Small intestine (tissue), 7 donors: ENCODE measurements at regions not wholly inside any gene's neighbourhood (a gene's known extent, or its start where the extent isn't known, plus 50 kb on each side); places are given as distances from the start of the nearest gene placed in this dataset.

Experiments used
- DNase-seq, 2 donors: peaks; one replicate each; pipeline versions ENCODE4 v3.0.0 to v3.0.0-alpha.2; 2013
- FAIRE-seq: peaks from 2 replicates; lab custom pipeline; 2012; peaks lifted over from hg19 to GRCh38; lab: Jason Lieb, UNC
- H3K27ac ChIP-seq, 3 donors: one replicate each; pipeline ENCODE4 v1.5.1; 2013; ENCODE audit warnings: low read length in 2 of 3, mild to moderate bottlenecking in 2 of 3, control low read depth in 1 of 3, inconsistent platforms in 1 of 3, low read depth in 1 of 3, moderate library complexity in 1 of 3
- H3K27me3 ChIP-seq, 3 donors: one replicate each; pipeline ENCODE4 v1.6.1; 2013; ENCODE audit warnings: low read length in 3 of 3, inconsistent platforms in 1 of 3; ENCODE audit not compliant: control insufficient read depth in 3 of 3, insufficient read depth in 3 of 3
- H3K36me3 ChIP-seq, 3 donors: one replicate each; pipeline ENCODE4 v1.6.1; 2013; ENCODE audit warnings: low read length in 3 of 3, inconsistent platforms in 1 of 3, low read depth in 1 of 3, mild to moderate bottlenecking in 1 of 3, moderate library complexity in 1 of 3; ENCODE audit not compliant: control insufficient read depth in 3 of 3, insufficient read depth in 2 of 3
- H3K4me1 ChIP-seq, 3 donors: one replicate each; pipeline ENCODE4 v1.6.1; 2013; ENCODE audit warnings: low read length in 2 of 3, inconsistent platforms in 1 of 3, low read depth in 1 of 3, mild to moderate bottlenecking in 1 of 3, moderate library complexity in 1 of 3; ENCODE audit not compliant: control insufficient read depth in 3 of 3, insufficient read depth in 2 of 3
- H3K4me3 ChIP-seq, 3 donors: one replicate each; pipeline ENCODE4 v1.5.1; 2013; ENCODE audit warnings: low read length in 3 of 3, control low read depth in 1 of 3, inconsistent platforms in 1 of 3, low read depth in 1 of 3, mild to moderate bottlenecking in 1 of 3, moderate library complexity in 1 of 3
- H3K9me3 ChIP-seq, 2 donors: one replicate each; pipeline ENCODE4 v1.6.1; 2013; ENCODE audit warnings: low read depth in 1 of 2, low read length in 1 of 2; ENCODE audit not compliant: control insufficient read depth in 2 of 2, insufficient read depth in 1 of 2
- WGBS, 3 donors: extraction: QIAGEN DNeasy Blood & Tissue Kit; methylation state at CpG; one replicate each; pipeline ENCODE4 v1.1.7; 2013; 5-methylcytosine and 5-hydroxymethylcytosine counted together
- donor health status: healthy with polysubstance abuse.
- donor health status: control.
- donor health status: control.
- donor health status: Bipolar disorder and iron deficiency.
- donor health status: healthy.

- DNase-seq (no peak), FAIRE-seq (no peak)
- WGBS, 3 donors: 89 to 95% (median 91%) methylated on average over 6 of the region's 6 CpGs
Observed at GRCh38 chr15:95981209-95981608, 349.3 kb upstream of the NR2F2 start.

GRCh38 chr15:95987299-95987698 is 343.2 kb upstream of the NR2F2 start:
- FAIRE-seq (no peak), DNase-seq (no peak)
- H3K36me3 ChIP-seq: no peaks in the 10 kb centered on the region
- H3K27ac ChIP-seq: no peak overlapping the region
- H3K9me3 ChIP-seq: no peaks in the 10 kb centered on the region
- WGBS, 3 donors: 65 to 77% (median 73%) methylated on average over 4 of the region's 4 CpGs
- no peak overlapping the region for H3K4me3 ChIP-seq
- H3K27me3 ChIP-seq: peaks cover 0 to 2% (median 0%) of the 10 kb centered on the region in 3 donors
- H3K4me1 ChIP-seq: no peaks in the 10 kb centered on the region

More at GRCh38 chr15:95981209-95981608, 349.3 kb upstream of the NR2F2 start:
- no peaks in the 10 kb centered on the region for H3K9me3 ChIP-seq
- H3K27me3 ChIP-seq: no peaks in the 10 kb centered on the region
- no peak overlapping the region for H3K4me3 ChIP-seq
- H3K27ac ChIP-seq: no peak overlapping the region
- no peaks in the 10 kb centered on the region for H3K4me1 ChIP-seq
- H3K36me3 ChIP-seq: no peaks in the 10 kb centered on the region

DNA sequence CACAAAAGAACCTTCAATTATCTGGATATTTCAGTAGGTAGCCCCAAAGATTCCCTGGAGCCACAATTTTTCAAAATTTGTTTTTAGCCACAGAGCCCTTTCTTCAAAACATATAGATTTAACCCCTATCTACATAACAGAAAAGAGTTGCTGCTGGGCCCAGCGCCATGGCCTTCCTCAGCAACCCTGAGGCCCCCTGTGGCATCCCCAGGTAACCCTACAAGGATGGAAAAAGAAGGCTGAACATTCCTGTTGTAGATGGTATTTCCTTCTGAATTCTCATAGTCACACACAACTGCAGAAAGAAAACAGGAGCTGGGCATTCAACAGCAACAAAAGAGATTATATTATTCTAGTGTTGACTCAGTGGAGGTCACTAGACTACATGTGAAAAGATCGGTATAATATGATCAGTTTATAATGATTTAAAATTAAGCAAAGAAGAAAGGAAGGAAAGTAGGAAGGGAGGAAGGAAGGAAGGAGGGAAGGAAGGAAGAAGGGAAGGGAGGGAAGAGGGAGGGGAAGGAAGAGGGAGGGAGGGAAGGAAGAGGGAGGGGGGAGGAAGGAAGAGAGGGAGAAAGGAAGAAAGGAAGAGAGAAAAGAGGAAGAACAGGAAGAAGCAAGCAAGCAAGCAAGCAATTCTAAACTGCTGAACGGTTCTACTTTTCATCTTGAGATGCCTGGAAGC is 342.5 kb upstream of the NR2F2 start:
- H3K27ac ChIP-seq: no peak overlapping the region
- no peak for FAIRE-seq
- H3K27me3 ChIP-seq: peaks cover 0 to 2% (median 0%) of the 10 kb centered on the region in 3 donors
- no peak for DNase-seq
- no peaks in the 10 kb centered on the region for H3K4me1 ChIP-seq
- H3K36me3 ChIP-seq: no peaks in the 10 kb centered on the region
- 62 to 74% (median 65%) methylated on average over 3 of the region's 3 CpGs for WGBS, 3 donors
- H3K4me3 ChIP-seq: no peak overlapping the region
- no peaks in the 10 kb centered on the region for H3K9me3 ChIP-seq

GRCh38 chr15:95988574-95988887 is 342.0 kb upstream of the NR2F2 start:
- H3K27ac ChIP-seq: no peak overlapping the region
- WGBS, 3 donors: 65 to 85% (median 74%) methylated on average over 4 of the region's 4 CpGs
- FAIRE-seq: no peak

DNA sequence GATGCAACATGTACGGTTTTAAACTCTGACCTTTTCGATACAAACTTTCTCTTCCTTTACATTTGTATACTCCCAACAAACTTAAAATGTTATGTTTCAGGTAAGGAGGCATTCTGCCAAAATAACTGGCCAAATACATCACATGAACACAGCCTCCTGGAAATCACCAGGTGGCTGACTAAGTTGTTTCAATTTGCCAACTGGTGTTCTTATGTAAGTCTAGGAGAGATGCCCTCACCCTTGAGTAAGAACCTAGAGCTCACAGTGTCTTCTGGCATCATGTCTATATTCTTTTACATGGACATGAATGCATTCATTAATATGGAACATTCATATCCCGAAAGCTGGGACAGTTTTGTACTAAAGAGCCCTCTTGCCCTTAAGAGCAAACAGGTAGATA is 341.1 kb upstream of the NR2F2 start:
- Histone ChIP-seq H3K4me3 (no peak overlapping the region), H3K36me3 (no peaks in the 10 kb centered on the region), H3K27me3 (peaks cover 0 to 2% (median 0%) of the 10 kb centered on the region in 3 donors), H3K9me3 (no peaks in the 10 kb centered on the region), H3K27ac (no peak overlapping the region), H3K4me1 (no peaks in the 10 kb centered on the region)
- 91 to 95% (median 92%) methylated on average over 3 of the region's 3 CpGs for WGBS, 3 donors
- FAIRE-seq (no peak), DNase-seq (no peak)

More at GRCh38 chr15:95988574-95988887, 342.0 kb upstream of the NR2F2 start:
- no peaks in the 10 kb centered on the region for H3K9me3 ChIP-seq
- H3K4me3 ChIP-seq: no peak overlapping the region
- DNase-seq: no peak
- H3K4me1 ChIP-seq: no peaks in the 10 kb centered on the region
- peaks cover 0 to 2% (median 0%) of the 10 kb centered on the region in 3 donors for H3K27me3 ChIP-seq
- H3K36me3 ChIP-seq: no peaks in the 10 kb centered on the region

- WGBS, 3 donors: 71 to 91% (median 74%) methylated on average over 4 of the region's 4 CpGs
- Histone ChIP-seq H3K4me3 (no peak overlapping the region), H3K9me3 (no peaks in the 10 kb centered on the region), H3K27me3 (peaks cover 0 to 2% (median 0%) of the 10 kb centered on the region in 3 donors), H3K36me3 (no peaks in the 10 kb centered on the region), H3K4me1 (no peaks in the 10 kb centered on the region), H3K27ac (no peak overlapping the region)
- DNase-seq (no peak), FAIRE-seq (no peak)
Observed at GRCh38 chr15:95990833-95991232, 339.7 kb upstream of the NR2F2 start.

DNA sequence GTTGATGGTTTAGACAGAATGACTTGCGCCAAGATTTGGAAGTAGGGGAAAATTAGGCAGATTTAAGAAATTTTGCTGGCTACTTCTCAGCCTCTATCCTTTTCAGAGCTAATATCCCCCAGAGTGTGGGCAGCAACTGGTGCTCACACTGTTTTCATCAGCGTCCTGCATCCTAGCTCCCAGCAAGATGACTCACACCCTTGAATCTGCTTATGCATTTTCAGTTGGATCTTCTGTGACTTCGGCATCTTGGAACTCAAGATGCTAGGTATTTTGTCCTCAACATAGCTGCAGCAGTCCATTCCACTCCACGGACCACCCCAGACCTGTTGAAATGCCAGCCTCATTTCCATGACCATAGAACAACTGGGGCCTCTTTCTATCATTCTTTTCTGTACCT is 336.1 kb upstream of the NR2F2 start:
- FAIRE-seq: no peak
- peaks cover 0 to 2% (median 0%) of the 10 kb centered on the region in 3 donors for H3K27me3 ChIP-seq
- WGBS, 3 donors: 87 to 94% (median 89%) methylated on average over 4 of the region's 4 CpGs

DNA sequence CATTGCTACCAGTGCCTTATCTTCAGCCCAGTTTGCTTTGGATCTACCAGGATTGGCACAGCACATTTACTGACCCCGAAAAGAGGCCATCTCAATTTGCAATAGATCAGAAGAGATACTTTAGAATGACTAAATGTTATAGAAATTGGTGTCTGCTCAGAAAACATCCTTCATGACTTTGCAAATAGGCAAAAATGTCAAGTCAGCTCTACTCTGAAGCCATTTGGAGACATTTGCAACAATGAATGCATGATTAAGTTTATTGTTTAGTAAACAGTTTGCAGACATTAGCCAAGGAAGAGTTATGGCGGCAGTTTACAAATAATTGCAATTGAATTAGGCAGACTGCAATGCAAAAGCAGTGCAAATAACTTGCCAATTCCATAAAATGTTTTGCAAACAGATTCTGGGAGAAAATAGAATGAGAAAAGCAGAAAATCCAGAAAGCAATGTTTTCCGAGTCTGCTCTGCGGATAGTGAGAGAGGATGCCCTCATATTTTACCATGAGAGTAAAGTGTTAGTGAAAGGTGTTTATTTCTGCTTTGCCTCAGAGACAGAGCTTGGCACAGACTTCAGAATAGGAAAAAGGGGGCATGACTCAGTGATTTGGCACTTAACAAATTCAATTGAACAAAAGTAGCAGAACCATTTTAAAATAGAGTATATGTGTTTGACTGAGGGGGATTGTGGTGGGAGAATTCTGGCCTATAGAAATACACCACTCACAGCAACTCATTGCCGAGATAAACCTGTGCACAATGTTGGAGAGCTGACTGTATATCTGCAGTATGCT is 334.9 kb upstream of the NR2F2 start:
- H3K27me3 ChIP-seq: peaks cover 0 to 2% (median 0%) of the 10 kb centered on the region in 3 donors
- H3K36me3 ChIP-seq: no peaks in the 10 kb centered on the region
- H3K27ac ChIP-seq: no peak overlapping the region
- 77 to 81% (median 77%) methylated on average over 5 of the region's 5 CpGs for WGBS, 3 donors
- FAIRE-seq: no peak
- no peak for DNase-seq
- H3K4me1 ChIP-seq: no peaks in the 10 kb centered on the region
- H3K4me3 ChIP-seq: no peak overlapping the region
- H3K9me3 ChIP-seq: no peaks in the 10 kb centered on the region

More for the DNA sequence above, 336.1 kb upstream of the NR2F2 start:
- no peak for DNase-seq
- Histone ChIP-seq H3K4me1 (no peaks in the 10 kb centered on the region), H3K27ac (no peak overlapping the region), H3K36me3 (no peaks in the 10 kb centered on the region), H3K9me3 (no peaks in the 10 kb centered on the region), H3K4me3 (no peak overlapping the region)
